MM.1S (cell line): ENCODE measurements at regions not wholly inside any gene's neighbourhood (a gene's known extent, or its start where the extent isn't known, plus 50 kb on each side); places are given as distances from the start of the nearest gene placed in this dataset.

ENCODE experiments used
- DNase-seq: peaks from one replicate; pipeline ENCODE4 v3.0.0-alpha.2; 2015
- H2AFZ ChIP-seq: fragments of 300-600 bp; sonication (generic); 2 replicates; pipeline ENCODE4 v1.6.0; 2016; ENCODE audit warnings: antibody characterized with exemption, low read length
- H3F3A ChIP-seq: fragments of 300-600 bp; sonication (generic); 2 replicates; pipeline ENCODE4 v1.6.1; 2016; ENCODE audit warnings: mild to moderate bottlenecking, antibody characterized with exemption, low read length, moderate library complexity, mixed read lengths; ENCODE audit not compliant: insufficient read depth
- H3K27ac ChIP-seq: fragments of 300-600 bp; sonication (generic); 2 replicates; pipeline ENCODE4 v1.5.1; 2016; ENCODE audit warnings: mild to moderate bottlenecking, low read length
- H3K27me3 ChIP-seq: fragments of 300-600 bp; sonication (generic); replicated peaks from 2 replicates; pipeline ENCODE4 v1.6.0; 2016; ENCODE audit warnings: low read length; ENCODE audit not compliant: insufficient read depth
- H3K36me3 ChIP-seq: fragments of 300-600 bp; sonication (generic); replicated peaks from 2 replicates; pipeline ENCODE4 v1.6.1; 2016; ENCODE audit warnings: mild to moderate bottlenecking, low read length, mixed read lengths; ENCODE audit not compliant: insufficient read depth
- H3K4me1 ChIP-seq: fragments of 300-600 bp; sonication (generic); 2 replicates; pipeline ENCODE4 v1.6.1; 2016; ENCODE audit warnings: low read length, mixed read lengths
- H3K4me2 ChIP-seq: fragments of 300-600 bp; sonication (generic); 2 replicates; pipeline ENCODE4 v1.6.0; 2016; ENCODE audit warnings: low read depth, low read length
- H3K4me3 ChIP-seq: fragments of 300-600 bp; sonication (generic); 2 replicates; pipeline ENCODE4 v1.5.1; 2016; ENCODE audit warnings: low read length, mixed read lengths
- H3K79me2 ChIP-seq: fragments of 300-600 bp; sonication (generic); 2 replicates; pipeline ENCODE4 v1.6.1; 2016; ENCODE audit warnings: mixed run types, low read length, mixed read lengths
- H3K9ac ChIP-seq: fragments of 300-600 bp; sonication (generic); 2 replicates; pipeline ENCODE4 v1.6.1; 2016; ENCODE audit warnings: low read length, mixed read lengths
- H3K9me2 ChIP-seq: fragments of 300-600 bp; sonication (generic); replicated peaks from 2 replicates; pipeline ENCODE4 v1.6.1; 2016; ENCODE audit warnings: mild to moderate bottlenecking, low read length, mixed read lengths; ENCODE audit not compliant: insufficient read depth
- H3K9me3 ChIP-seq: fragments of 300-600 bp; sonication (generic); replicated peaks from 2 replicates; pipeline ENCODE4 v1.6.1; 2016; ENCODE audit warnings: mild to moderate bottlenecking, low read length, mixed read lengths; ENCODE audit not compliant: insufficient read depth
- H4K20me1 ChIP-seq: fragments of 300-600 bp; sonication (generic); 2 replicates; pipeline ENCODE4 v1.6.1; 2016; ENCODE audit warnings: mild to moderate bottlenecking, low read length, moderate library complexity, mixed read lengths; ENCODE audit not compliant: insufficient read depth
- CTCF ChIP-seq: fragments of 300-600 bp; sonication (generic); IDR thresholded peaks from 2 replicates; pipeline ENCODE4 v1.5.1; 2016; ENCODE audit warnings: antibody characterized with exemption, low read length, mixed read lengths
- EZH2 ChIP-seq: fragments of 300-600 bp; sonication (generic); optimal IDR thresholded peaks from 2 replicates; pipeline ENCODE3; 2017; ENCODE audit warnings: low read depth, mild to moderate bottlenecking, antibody characterized with exemption, low read length, mixed read lengths
- EZH2phosphoT487 ChIP-seq: fragments of 300-600 bp; sonication (generic); IDR thresholded peaks from 2 replicates; pipeline ENCODE4 v1.6.1; 2018; ENCODE audit warnings: antibody characterized with exemption, low read length

GRCh38 chr2:34486965-34487364, 887.9 kb upstream of the FAM98A start:
- Histone ChIP-seq H3K4me3 (no peak overlapping the region), H3K36me3 (no peaks in the 10 kb centered on the region), H3K9ac (no peak overlapping the region), H3K27ac (no peak overlapping the region), H3K9me2 (no peaks in the 10 kb centered on the region), H3K4me2 (no peak overlapping the region), H2AFZ (no peak overlapping the region), H3K9me3 (no peaks in the 10 kb centered on the region), H3K4me1 (0 out of 2 replicates have a peak, but pooled peaks cover 4% of the 10 kb centered on the region), H3F3A (no peaks in the 10 kb centered on the region), H4K20me1 (no peaks in the 10 kb centered on the region), H3K27me3 (no peaks in the 10 kb centered on the region), H3K79me2 (no peaks in the 10 kb centered on the region)
- TF ChIP-seq CTCF (no peak), EZH2 (no peak), EZH2phosphoT487 (no peak)
- DNase-seq = no peak

GRCh38 chr2:34481542-34481941, 882.4 kb upstream of the FAM98A start:
- Histone ChIP-seq H3K9me3 (no peaks in the 10 kb centered on the region; the same call in 1 of the 2 replicates), H3K4me3 (no peak overlapping the region), H3K27ac (no peak overlapping the region), H3F3A (no peaks in the 10 kb centered on the region), H3K36me3 (no peaks in the 10 kb centered on the region), H3K79me2 (no peaks in the 10 kb centered on the region), H3K9ac (no peak overlapping the region), H3K4me2 (no peak overlapping the region), H2AFZ (no peak overlapping the region), H4K20me1 (no peaks in the 10 kb centered on the region), H3K4me1 (no peaks in the 10 kb centered on the region), H3K9me2 (no peaks in the 10 kb centered on the region), H3K27me3 (no peaks in the 10 kb centered on the region)
- TF ChIP-seq CTCF (no peak), EZH2phosphoT487 (no peak), EZH2 (no peak)
- no peak for DNase-seq

GRCh38 chr2:34480366-34480765, 881.3 kb upstream of the FAM98A start:
- no peaks in the 10 kb centered on the region for H3K4me1 ChIP-seq
- H3K4me2 ChIP-seq = no peak overlapping the region
- no peak overlapping the region for H3K9ac ChIP-seq
- TF ChIP-seq CTCF = no peak
- no peak for TF ChIP-seq EZH2
- no peak for TF ChIP-seq EZH2phosphoT487
- no peak overlapping the region for H3K4me3 ChIP-seq
- no peaks in the 10 kb centered on the region; the same call in 1 of the 2 replicates for H3K9me3 ChIP-seq
- H3F3A ChIP-seq = no peaks in the 10 kb centered on the region
- H3K36me3 ChIP-seq = no peaks in the 10 kb centered on the region
- H4K20me1 ChIP-seq = no peaks in the 10 kb centered on the region
- no peak overlapping the region for H3K27ac ChIP-seq
- H2AFZ ChIP-seq = no peak overlapping the region
- H3K9me2 ChIP-seq = no peaks in the 10 kb centered on the region
- no peak for DNase-seq
- no peaks in the 10 kb centered on the region for H3K79me2 ChIP-seq
- H3K27me3 ChIP-seq = no peaks in the 10 kb centered on the region
